ENCODE measurements at regions not wholly inside any gene's neighbourhood (a gene's known extent, or its start where the extent isn't known, plus 50 kb on each side); places are given as distances from the start of the nearest gene placed in this dataset.

- no peaks in the 10 kb centered on the region for H4K20me1 ChIP-seq (ENCODE audit: control insufficient read depth, insufficient read depth, insufficient read length)
Observed at GRCh38 chr4:164224871-164225270, 529.1 kb upstream of the SMIM31 start.

More at GRCh38 chr4:164224871-164225270, 529.1 kb upstream of the SMIM31 start:
- H3K9ac ChIP-seq (ENCODE audit: extremely low read depth, insufficient read length, low read length): no peak overlapping the region
- no peaks in the 10 kb centered on the region for H3K4me1 Mint-ChIP-seq
- no peaks in the 10 kb centered on the region for H3K79me2 ChIP-seq (ENCODE audit: insufficient read depth, low read length)
- H3K4me1 ChIP-seq (ENCODE audit: insufficient read depth, low read length): no peaks in the 10 kb centered on the region
- no peak overlapping the region for H2BK120ac ChIP-seq (ENCODE audit: low read depth, low read length, poor library complexity, severe bottlenecking)
- H4K8ac ChIP-seq (replicated peaks; ENCODE audit: insufficient read length, low read depth, low read length): no peak overlapping the region
- H3T11ph ChIP-seq (ENCODE audit: low read length): no peak overlapping the region
- H2BK12ac ChIP-seq (ENCODE audit: insufficient read length, low read depth, low read length): no peak overlapping the region
- no peak overlapping the region for H3K23ac ChIP-seq (ENCODE audit: insufficient read length, low read depth, low read length)
- H3K4me3 Mint-ChIP-seq: no peak overlapping the region
- no peaks in the 10 kb centered on the region for H3K36me3 Mint-ChIP-seq (ENCODE audit: insufficient read depth in 1 of 3, low read depth in 3 of 3)
- DNase-seq: no peak
- no peak for TF ChIP-seq CTCF (conservative IDR thresholded peaks at IDR 0.05)
- H3K56ac ChIP-seq (ENCODE audit: insufficient read length, low read depth, low read length): no peak overlapping the region
- H4K5ac ChIP-seq (ENCODE audit: insufficient read length, low read depth, low read length): no peak overlapping the region
- H2BK15ac ChIP-seq (ENCODE audit: low read depth, low read length): no peak overlapping the region
- no peak overlapping the region for H3K27ac ChIP-seq (ENCODE audit: insufficient read length, low read depth, low read length)
- H3K79me1 ChIP-seq (ENCODE audit: insufficient read depth, low read depth, low read length, poor library complexity, severe bottlenecking): no peaks in the 10 kb centered on the region
- no peak overlapping the region for H3K4ac ChIP-seq (ENCODE audit: low read depth, low read length)
- H2AK5ac ChIP-seq (ENCODE audit: insufficient read length, low read length): no peak overlapping the region
- H3K4me2 ChIP-seq (ENCODE audit: insufficient read depth, insufficient read length, low read length): no peak overlapping the region
- no peak overlapping the region for H2BK5ac ChIP-seq (ENCODE audit: insufficient read length, low read length)
- H3K14ac ChIP-seq (ENCODE audit: insufficient read depth, low read length): no peak overlapping the region
- H3K27ac Mint-ChIP-seq: no peak overlapping the region
- no peaks in the 10 kb centered on the region for H3K23me2 ChIP-seq (ENCODE audit: insufficient read length, low read depth, low read length, poor library complexity, severe bottlenecking)
- H3K9me3 ChIP-seq (ENCODE audit: control insufficient read depth, low read depth, low read length): no peaks in the 10 kb centered on the region
- no peaks in the 10 kb centered on the region for H3K27me3 ChIP-seq (ENCODE audit: insufficient read depth, low read length)
- no peak overlapping the region for H2BK20ac ChIP-seq (ENCODE audit: low read depth, low read length, poor library complexity, severe bottlenecking)
- no peaks in the 10 kb centered on the region; the same call in 1 of the 2 replicates for H3K27me3 Mint-ChIP-seq (ENCODE audit: low read depth)
- H4K91ac ChIP-seq (ENCODE audit: insufficient read length, low read depth, low read length): no peak overlapping the region
- H3K18ac ChIP-seq (ENCODE audit: insufficient read length, low read depth, low read length): no peak overlapping the region
- no peak overlapping the region for H2AFZ ChIP-seq (ENCODE audit: low read length)
- H3K9me3 Mint-ChIP-seq: no peaks in the 10 kb centered on the region
